GM10248 (cell line): ENCODE measurements at regions not wholly inside any gene's neighbourhood (a gene's known extent, or its start where the extent isn't known, plus 50 kb on each side); places are given as distances from the start of the nearest gene placed in this dataset.
"Not testable (repeated sequence)": the region's sequence is repeated elsewhere in the genome, so short reads cannot be mapped to it uniquely, and the experiment has no call there.

Experiments
- CTCF ChIA-PET: fragments of 300-600 bp; sonication (Branson Sonifier 250); formaldehyde crosslinking; extraction: SDS; loops from one replicate; lab custom pipeline; 2021; ENCODE audit warnings: antibody characterized with exemption; lab: Yijun Ruan, JAX
- POLR2A ChIA-PET: fragments of 350-650 bp; sonication (Branson Sonifier 250); formaldehyde crosslinking; extraction: SDS; loops from one replicate; lab custom pipeline; 2020; ENCODE audit warnings: antibody characterized with exemption; lab: Yijun Ruan, JAX
- DNase-seq: peaks from one replicate; pipeline ENCODE4 v3.0.0; 2012; ENCODE audit errors: extremely low spot score
- TF ChIP-seq, protein P1 (sequence below): IDR thresholded peaks from 2 replicates; pipeline ENCODE4 v1.5.1; 2012; ENCODE audit warnings: mild to moderate bottlenecking, low read depth; ENCODE audit errors: extremely low read depth, missing control alignments, control extremely low read depth

DNA sequence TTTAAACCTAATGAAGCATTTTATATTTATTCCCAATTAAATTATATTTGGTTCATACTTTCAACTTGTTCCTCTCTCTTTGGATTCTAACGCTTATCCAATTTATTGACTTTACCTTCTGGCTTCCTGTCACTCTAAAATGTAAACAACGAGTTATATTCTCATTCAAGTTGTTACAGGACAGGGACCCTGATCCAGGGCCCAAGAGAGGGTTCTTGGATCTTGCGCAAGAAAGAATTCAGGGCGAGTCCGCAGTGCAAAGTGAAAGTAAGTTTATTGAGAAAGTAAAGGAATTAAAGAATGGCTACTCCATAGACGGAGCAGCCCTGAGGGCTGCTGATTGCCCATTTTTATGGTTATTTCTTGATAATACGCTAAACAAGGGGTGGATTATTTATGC, 405.6 kb upstream of the API5 start:
- ChIA-PET CTCF (no interaction called here), POLR2A (no interaction called here)
- TF ChIP-seq, protein P1, sequence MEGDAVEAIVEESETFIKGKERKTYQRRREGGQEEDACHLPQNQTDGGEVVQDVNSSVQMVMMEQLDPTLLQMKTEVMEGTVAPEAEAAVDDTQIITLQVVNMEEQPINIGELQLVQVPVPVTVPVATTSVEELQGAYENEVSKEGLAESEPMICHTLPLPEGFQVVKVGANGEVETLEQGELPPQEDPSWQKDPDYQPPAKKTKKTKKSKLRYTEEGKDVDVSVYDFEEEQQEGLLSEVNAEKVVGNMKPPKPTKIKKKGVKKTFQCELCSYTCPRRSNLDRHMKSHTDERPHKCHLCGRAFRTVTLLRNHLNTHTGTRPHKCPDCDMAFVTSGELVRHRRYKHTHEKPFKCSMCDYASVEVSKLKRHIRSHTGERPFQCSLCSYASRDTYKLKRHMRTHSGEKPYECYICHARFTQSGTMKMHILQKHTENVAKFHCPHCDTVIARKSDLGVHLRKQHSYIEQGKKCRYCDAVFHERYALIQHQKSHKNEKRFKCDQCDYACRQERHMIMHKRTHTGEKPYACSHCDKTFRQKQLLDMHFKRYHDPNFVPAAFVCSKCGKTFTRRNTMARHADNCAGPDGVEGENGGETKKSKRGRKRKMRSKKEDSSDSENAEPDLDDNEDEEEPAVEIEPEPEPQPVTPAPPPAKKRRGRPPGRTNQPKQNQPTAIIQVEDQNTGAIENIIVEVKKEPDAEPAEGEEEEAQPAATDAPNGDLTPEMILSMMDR = no peak
- DNase-seq = no peak

DNA sequence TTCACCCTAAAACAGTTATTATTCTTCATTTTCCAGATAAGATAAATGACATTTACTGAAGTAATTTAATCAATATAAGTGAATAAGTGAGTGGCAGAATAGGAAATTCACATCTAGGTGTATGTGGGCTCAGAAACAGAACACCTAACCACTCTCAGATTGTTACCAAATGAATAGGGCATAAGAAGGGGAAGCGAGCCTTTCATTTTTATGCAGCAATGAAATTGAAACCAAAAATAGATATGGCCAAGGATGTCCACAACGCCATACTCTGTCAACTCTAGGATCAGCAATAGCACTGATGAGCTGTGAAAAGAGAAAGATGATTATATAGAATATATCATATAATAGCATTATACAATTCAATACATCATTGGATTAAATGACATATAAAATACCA, 398.1 kb upstream of the API5 start:
- POLR2A ChIA-PET = no interaction called here
- CTCF ChIA-PET = no interaction called here
- TF ChIP-seq, protein P1 = no peak
- DNase-seq = no peak

DNA sequence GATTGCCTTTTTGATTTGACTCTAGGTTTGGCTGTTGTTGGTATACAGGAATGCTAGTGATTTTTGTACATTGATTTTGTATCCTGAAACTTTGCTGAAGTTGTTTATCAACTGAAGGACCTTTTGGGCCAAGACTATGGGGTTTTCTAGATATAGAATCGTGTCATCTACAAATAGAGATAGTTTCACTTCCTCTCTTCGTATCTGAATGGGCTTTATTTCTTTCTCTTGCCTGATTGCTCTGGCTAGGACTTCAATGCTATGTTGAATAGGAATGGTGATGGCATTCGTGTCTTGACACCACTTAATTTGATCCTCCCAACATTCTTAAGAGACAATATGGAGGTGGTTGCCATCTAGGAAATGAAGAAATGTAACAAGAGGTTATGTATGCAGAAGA, 388.1 kb upstream of the API5 start:
- DNase-seq = no peak
- POLR2A ChIA-PET = no interaction called here
- CTCF ChIA-PET = interaction anchor here (0.8 to 1.1 kb wide), 2 partner anchors 11 to 13 kb away, joined by 3 to 4 read pairs; no protein-coding TSS in a partner anchor
- TF ChIP-seq, protein P1 = no peak

DNA sequence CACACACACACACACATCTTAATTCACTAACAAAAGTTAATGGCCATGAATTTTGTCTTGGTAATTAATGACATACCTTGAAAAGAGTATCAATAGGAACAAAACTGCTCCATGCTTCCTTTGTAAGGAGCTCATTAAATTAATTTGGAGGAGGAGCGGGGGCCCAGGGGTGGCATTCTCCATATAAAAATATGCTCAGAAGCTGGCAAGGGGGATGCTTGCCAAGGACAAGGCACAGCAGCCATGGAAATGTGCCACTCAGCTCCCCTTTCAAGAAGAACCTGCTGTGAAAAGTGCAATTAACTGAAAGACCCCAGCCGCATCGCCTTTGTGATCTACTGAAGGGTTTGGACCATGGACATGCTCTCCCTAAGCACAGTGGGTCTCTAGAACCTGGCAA, 385.9 kb upstream of the API5 start:
- no peak for DNase-seq
- ChIA-PET POLR2A (no interaction called here), CTCF (interaction anchor here (1.0 to 1.1 kb wide), 2 partner anchors 11 to 14 kb away, joined by 3 to 4 read pairs; no protein-coding TSS in a partner anchor)
- TF ChIP-seq, protein P1 = no peak

DNA sequence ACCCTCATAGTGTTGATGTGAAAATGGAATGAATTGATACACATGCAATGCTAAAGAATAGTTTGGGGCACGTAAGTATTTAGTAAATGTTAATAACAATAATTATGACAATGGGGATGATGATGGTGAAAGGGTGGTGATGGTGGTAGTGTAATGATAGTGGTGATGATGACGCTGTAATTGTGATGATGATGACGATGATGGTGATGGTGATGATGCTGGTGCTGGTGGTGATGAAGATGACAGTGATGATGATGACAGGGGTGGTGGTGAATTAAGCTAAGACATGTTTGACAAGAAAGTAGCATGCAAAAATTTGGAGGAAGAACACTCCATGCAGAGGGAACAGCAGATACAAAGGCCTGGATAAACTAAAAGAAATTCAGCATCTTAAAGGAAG, 364.4 kb upstream of the API5 start:
- TF ChIP-seq, protein P1 = no peak
- DNase-seq = no peak
- ChIA-PET CTCF (interaction anchor here (1.2 kb wide), 1 partner anchor 8 kb away, joined by 4 read pairs; no protein-coding TSS in a partner anchor), POLR2A (no interaction called here)

DNA sequence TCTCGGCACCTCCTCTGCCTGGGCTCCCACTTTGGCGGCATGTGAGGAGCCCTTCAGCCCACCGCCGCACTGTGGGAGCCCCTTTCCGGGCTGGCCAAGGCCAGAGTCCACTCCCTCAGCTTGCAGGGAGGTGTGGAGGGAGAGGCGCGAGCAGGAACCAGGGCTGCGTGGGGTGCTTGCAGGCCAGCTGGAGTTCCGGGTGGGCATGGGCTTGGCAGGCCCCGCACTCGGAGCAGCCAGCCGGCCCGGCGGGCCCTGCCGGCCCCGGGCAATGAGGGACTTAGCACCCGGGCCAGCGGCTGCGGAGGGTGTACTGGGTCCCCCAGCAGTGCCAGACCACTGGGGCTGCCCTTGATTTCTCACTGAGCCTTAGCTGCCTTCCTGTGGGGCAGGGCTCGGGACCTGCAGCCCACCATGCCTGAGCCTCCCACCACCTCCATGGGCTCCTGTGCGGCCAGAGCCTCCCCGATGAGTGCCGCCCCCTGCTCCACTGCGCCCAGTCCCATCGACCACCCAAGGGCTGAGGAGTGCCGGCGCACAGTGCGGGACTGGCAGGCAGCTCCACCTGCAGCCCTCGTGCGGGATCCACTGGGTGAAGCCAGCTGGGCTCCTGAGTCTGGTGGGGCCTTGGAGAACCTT, 361.9 kb upstream of the API5 start:
- CTCF ChIA-PET = interaction anchor here (1.8 kb wide), 1 partner anchor 11 kb away, joined by 4 read pairs; no protein-coding TSS in a partner anchor
- DNase-seq, POLR2A ChIA-PET: not testable (repeated sequence)

DNA sequence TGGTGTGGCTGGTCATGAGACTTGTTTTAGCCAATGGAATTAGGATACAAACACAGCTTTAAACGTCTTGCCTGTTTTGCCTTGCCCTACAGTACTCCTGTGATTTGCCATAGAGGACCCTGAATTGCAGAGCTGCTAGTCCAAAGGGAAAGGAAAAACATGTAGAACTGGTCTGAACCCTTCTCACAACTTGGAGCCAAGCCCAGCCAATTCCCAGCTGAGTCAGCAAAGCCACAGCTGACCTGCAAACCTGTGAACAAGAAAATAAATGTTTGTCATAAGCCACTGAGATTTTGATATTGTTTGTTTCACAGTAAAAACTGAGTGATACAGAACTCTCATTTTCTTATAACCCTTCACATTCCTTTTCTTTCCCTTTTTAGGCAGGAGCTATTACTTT, 360.5 kb upstream of the API5 start:
- DNase-seq = no peak
- ChIA-PET POLR2A (no interaction called here), CTCF (interaction anchor here (0.9 to 1.8 kb wide), 5 partner anchors 10 to 331 kb away, joined by 3 to 4 read pairs (median 4); no protein-coding TSS in a partner anchor)
- TF ChIP-seq, protein P1 = no peak
